HG03175 (cell line): ENCODE measurements at regions not wholly inside any gene's neighbourhood (a gene's known extent, or its start where the extent isn't known, plus 50 kb on each side); places are given as distances from the start of the nearest gene placed in this dataset.
A peak's percentile ranks its signal among the peaks of the same experiment; 100 is the strongest.

Experiments used
- ATAC-seq: cut with Tn5 transposase; IDR thresholded peaks from one replicate; pipeline ENCODE4 v1.9.1; 2021; ENCODE audit warnings: mild to moderate bottlenecking, moderate library complexity; ENCODE audit not compliant: unreplicated experiment

- no peak for ATAC-seq
Measured at GRCh38 chr1:55747408-55747841, 532.3 kb upstream of the USP24 start.

GRCh38 chr1:55746710-55747109 lies 531.5 kb upstream of the USP24 start:
- no peak for ATAC-seq

- ATAC-seq: no peak
Measured at GRCh38 chr1:55741516-55741915, 526.4 kb upstream of the USP24 start.

- ATAC-seq: no peak
Measured at GRCh38 chr1:55735106-55735505, 519.9 kb upstream of the USP24 start.

DNA sequence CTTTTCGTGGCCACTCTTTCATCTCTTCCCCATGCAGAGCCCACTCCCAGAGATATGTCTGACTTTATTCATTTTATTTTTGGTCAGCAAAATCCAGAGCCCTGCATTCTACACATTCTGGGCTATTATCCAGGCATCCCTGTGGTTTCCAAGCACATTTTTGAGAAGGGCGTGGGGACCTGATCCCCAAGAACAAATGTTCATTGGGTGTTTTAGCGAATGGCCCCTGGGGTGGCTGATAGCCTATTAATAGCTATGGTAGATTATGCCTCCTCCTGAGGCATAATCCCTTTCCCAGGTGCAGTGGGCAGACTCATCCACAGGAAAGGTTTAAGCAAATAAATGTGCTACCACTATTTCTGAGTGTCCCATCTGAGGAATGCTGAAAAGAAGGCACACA lies 511.8 kb upstream of the USP24 start:
- no peak for ATAC-seq

- ATAC-seq: no peak
Measured at GRCh38 chr1:55725378-55725777, 510.2 kb upstream of the USP24 start.

DNA sequence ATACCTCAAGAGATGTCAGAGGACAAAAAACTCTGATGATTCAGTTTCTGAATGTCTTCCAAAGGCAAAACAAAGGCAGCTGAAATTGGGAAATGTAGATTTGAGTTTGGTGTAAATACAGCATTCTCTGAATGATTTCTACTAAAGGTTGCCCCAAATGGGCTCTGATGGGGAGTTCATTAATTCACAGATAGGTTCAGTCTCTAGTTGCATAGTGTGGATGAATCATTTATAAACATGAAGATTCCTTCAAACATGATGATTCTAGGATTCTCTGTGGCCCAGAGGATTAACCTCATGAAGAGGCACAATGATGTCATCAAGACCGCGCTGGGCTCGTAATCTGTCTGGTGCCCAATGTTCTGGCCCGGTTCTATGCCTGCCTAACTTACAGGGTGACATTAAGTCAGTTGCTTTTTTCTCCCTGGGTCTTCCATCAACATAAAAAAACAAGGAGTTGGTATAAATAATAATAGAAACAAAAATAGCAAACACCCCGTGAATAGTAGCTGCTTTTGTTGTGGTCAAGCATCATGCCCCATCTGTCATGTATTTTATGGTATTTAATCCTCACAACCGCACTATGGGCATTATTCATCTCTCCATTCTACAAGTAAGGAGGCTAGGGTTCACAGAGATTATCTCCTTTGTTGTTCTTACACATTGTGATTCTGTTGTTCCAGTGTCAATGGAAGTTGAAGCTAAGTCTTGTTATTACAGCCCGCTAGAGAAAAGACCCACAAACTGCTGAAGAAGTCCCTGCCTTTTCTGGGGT lies 509.6 kb upstream of the USP24 start:
- ATAC-seq: no peak

DNA sequence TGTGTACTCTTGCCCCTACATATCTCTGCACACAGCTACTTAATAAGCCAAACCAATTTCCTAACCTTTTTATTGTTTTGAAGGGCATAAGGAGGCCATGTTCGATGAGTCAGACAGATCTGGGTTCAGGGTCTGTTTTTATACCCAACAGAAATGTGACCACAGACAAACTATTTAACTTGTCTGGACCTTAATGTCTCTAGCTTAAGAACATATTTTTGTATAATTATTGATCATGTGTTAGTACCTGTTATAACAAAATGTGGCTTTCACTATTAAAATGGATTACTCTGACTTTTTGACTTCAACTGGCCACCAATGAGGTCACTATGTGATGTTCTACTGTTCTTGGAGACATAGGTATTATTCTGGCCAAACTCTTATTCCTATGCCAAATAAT lies 507.8 kb upstream of the USP24 start:
- ATAC-seq: no peak

DNA sequence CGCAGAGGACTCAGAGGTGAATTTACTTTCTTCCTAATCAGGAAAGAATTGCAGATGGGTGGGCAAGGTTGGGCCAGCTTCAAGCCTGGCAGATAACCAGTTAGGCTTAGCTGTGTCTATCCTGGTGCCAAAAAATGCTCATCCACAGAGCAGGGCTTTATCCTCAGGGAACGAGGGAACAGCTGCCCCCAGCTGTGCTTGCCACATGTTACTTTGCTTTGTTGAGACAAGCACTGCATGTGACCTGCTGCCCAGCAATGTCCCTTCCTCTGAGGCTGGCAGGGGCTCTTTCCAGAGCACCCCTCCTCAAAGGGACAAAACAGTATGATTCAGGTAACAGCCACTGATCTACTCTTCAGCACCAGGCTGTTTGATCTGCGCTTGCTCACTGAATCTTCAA lies 505.1 kb upstream of the USP24 start:
- ATAC-seq: no peak

- ATAC-seq: no peak
Measured at GRCh38 chr1:55718758-55719671, 503.9 kb upstream of the USP24 start.

DNA sequence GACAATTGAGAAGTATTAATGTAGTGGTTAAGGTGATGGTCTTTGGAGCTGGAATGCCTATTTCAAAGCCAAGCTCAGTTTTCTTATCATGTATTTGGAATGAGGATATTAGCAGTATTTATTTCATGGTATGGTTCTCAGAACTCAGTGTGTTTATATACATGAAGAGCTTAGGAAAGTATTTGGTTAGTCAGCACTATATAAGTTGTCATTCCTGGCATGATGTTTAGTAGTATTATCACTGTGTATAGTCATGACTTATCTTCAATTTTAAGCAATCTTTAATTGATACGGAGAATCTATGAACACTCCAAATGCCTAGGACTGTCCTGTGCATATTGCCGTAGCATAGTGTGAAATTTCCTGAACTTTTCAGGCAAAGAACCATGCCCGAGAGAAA lies 501.9 kb upstream of the USP24 start:
- ATAC-seq: no peak

DNA sequence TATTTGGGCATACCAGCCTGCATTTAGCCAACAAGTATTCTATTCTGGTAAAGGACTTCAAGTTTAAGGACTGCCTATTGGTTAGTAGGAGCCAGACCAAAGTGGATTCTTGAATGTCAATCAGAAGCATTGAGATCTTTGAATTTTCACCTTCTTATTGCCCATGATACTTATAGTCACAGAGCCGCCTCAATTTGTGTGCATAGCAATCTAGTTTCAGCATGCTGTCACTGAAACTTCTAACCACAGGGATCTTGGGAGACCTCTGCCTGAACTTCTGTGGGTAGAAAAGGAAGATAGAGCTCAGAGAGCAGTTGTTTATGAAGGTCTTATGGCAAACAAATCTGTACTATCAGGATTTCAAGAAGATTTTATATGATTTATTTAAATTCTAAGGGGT lies 501.4 kb upstream of the USP24 start:
- ATAC-seq: no peak

GRCh38 chr1:55716151-55716550 lies 501.0 kb upstream of the USP24 start:
- ATAC-seq: no peak

DNA sequence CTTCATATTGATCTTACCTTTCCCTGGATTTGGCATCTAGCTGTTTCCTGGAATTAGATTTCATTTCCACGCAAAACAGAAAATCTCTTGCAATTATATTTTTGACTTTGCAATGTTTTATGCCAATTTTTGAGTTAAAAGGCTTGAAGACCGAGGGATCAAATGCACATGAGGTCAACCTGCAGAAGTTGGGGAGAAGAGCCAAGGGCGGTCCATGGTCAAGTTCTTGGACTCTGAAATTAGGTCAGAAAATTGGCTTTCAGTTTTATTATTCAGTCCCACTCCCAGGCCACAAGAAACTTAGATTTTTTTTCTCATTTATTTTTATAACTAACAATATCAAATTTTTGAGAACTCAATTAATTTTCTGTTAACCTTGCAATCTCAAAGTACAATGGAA lies 499.1 kb upstream of the USP24 start:
- ATAC-seq: no peak

GRCh38 chr1:55713516-55713915 lies 498.4 kb upstream of the USP24 start:
- ATAC-seq: no peak

DNA sequence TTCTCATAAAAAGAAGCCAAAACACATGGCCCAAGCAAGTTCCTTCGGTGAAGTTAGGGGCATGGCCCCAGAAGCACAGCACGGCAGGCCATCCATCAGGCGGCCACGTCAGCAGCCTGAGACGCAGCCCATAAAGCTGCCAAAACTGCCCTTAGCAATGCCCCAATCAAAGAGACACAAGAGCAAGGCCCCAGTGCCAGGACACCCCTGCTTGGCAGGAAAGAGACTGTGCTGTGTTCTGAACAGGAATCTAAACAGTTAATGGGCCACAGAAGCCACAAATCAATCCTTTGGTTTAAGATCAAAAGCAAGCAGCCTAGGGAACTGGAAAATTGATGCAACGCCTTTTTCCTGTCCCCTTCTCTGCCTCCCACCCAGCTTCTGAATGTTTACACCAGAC lies 497.0 kb upstream of the USP24 start:
- no peak for ATAC-seq

- no peak for ATAC-seq
Measured at GRCh38 chr1:55708781-55709180, 493.6 kb upstream of the USP24 start.

- ATAC-seq: no peak
Measured at GRCh38 chr1:55707846-55708245, 492.7 kb upstream of the USP24 start.

DNA sequence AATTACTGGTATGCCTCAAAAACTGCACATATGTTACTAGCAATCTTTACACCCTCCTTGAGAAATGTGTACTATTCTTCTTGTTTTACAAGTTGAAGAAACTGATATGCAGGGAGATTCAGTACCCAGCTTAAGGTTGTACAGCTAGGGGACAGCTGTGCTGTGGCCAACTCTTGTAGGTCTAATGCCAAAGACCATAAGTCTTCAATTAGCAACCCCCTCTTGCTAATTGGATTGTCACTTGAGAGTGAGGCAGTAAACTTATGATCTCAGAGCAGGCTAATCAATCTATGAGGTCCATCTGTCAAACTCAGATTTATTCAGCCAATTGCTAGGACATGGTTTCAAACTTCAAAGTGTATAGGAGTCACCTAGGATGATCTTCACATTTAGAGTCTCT lies 492.0 kb upstream of the USP24 start:
- ATAC-seq: no peak

DNA sequence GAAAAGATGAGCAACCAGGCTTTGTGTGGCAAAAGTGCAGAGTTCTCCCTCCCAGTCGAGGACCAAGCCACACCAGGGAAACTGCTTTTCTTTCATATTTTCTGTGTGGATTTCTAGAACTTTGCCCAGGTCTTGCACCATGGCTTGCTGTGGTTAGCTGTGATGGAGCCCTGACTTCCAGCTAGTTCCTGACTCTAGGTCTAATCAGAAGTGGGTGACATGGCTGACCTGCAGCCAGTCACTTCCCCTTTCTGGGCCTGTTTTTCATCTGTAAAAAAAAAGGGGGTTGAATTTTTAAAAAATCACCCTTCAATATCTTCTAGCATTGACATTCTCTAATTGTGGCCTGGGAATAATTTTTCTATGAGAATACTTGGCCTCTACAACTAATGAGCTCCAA lies 491.2 kb upstream of the USP24 start:
- ATAC-seq: no peak

- no peak for ATAC-seq
Measured at GRCh38 chr1:55703726-55704363, 488.7 kb upstream of the USP24 start.

GRCh38 chr1:55702064-55702463 lies 486.9 kb upstream of the USP24 start:
- ATAC-seq: peak; percentile 87
